Cardiac muscle cell (in vitro differentiated cells and primary cell): ENCODE measurements at regions not wholly inside any gene's neighbourhood (a gene's known extent, or its start where the extent isn't known, plus 50 kb on each side); places are given as distances from the start of the nearest gene placed in this dataset.

Experiments
- DNase-seq, 2 donors: peaks; one replicate each; pipeline versions ENCODE4 v3.0.0 to v3.0.0-alpha.2; 2010 to 2017; ENCODE audit warnings: low read depth in 1 of 2, low spot score in 1 of 2
- H3K27ac ChIP-seq: fragments of 200-600 bp; sonication (generic); 2 replicates; pipeline ENCODE4 v1.5.1; 2016
- H3K27me3 ChIP-seq: fragments of 200-600 bp; sonication (generic); 2 replicates; pipeline ENCODE4 v1.6.0; 2016; ENCODE audit warnings: control low read depth
- H3K36me3 ChIP-seq: fragments of 200-600 bp; sonication (generic); 2 replicates; pipeline ENCODE4 v1.5.1; 2016; ENCODE audit warnings: control low read depth
- H3K4me1 ChIP-seq: fragments of 200-600 bp; sonication (generic); 2 replicates; pipeline ENCODE4 v1.8.1; 2017; ENCODE audit warnings: low read depth, mild to moderate bottlenecking, mixed run types
- H3K4me3 ChIP-seq: fragments of 200-600 bp; sonication (generic); 2 replicates; pipeline ENCODE4 v1.5.1; 2016; ENCODE audit warnings: mild to moderate bottlenecking
- H3K9me3 ChIP-seq: fragments of 200-600 bp; sonication (generic); 2 replicates; pipeline ENCODE4 v1.5.1; 2017; ENCODE audit warnings: low read depth, mild to moderate bottlenecking, control low read depth
- CTCF ChIP-seq: IDR thresholded peaks from 2 replicates; pipeline ENCODE4 v1.5.1; 2012; ENCODE audit warnings: low read depth, mild to moderate bottlenecking, low read length

- Histone ChIP-seq H3K27me3 (no peaks in the 10 kb centered on the region), H3K9me3 (no peaks in the 10 kb centered on the region), H3K27ac (no peak overlapping the region), H3K4me3 (no peak overlapping the region), H3K4me1 (peaks cover 5% of the 10 kb centered on the region), H3K36me3 (no peaks in the 10 kb centered on the region)
- no peak for DNase-seq
- TF ChIP-seq CTCF: no peak
Observed at GRCh38 chr11:134785660-134786284, 373.7 kb upstream of the B3GAT1 start.

DNA sequence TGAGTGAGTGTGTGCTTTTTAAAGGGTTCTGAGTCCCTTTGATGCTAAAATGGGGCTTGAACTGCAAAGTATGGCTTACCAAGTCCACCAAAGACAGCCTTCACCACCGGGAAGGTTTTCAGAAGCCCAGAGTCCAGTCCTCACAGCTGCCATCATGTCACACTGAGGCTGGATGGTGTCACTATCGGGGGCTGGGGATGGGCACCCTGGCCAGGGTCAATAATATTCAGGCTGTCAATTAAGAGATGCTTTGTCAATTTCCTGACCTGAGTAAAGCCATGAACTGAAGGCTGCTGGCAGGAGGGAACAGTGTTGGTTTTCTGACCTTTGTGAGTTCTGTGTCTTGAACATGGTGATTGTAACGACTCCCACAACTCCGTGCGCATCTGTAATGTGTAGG is 373.0 kb upstream of the B3GAT1 start:
- no peak for TF ChIP-seq CTCF
- Histone ChIP-seq H3K27me3 (no peaks in the 10 kb centered on the region), H3K4me1 (no peaks in the 10 kb centered on the region), H3K4me3 (no peak overlapping the region), H3K27ac (no peak overlapping the region), H3K9me3 (no peaks in the 10 kb centered on the region), H3K36me3 (no peaks in the 10 kb centered on the region)
- DNase-seq: no peak

GRCh38 chr11:134784568-134784967 is 372.5 kb upstream of the B3GAT1 start:
- no peak for TF ChIP-seq CTCF
- H3K27ac ChIP-seq: no peak overlapping the region
- no peaks in the 10 kb centered on the region for H3K27me3 ChIP-seq
- H3K4me3 ChIP-seq: no peak overlapping the region
- H3K9me3 ChIP-seq: no peaks in the 10 kb centered on the region
- H3K36me3 ChIP-seq: no peaks in the 10 kb centered on the region
- no peak for DNase-seq
- no peaks in the 10 kb centered on the region for H3K4me1 ChIP-seq

DNA sequence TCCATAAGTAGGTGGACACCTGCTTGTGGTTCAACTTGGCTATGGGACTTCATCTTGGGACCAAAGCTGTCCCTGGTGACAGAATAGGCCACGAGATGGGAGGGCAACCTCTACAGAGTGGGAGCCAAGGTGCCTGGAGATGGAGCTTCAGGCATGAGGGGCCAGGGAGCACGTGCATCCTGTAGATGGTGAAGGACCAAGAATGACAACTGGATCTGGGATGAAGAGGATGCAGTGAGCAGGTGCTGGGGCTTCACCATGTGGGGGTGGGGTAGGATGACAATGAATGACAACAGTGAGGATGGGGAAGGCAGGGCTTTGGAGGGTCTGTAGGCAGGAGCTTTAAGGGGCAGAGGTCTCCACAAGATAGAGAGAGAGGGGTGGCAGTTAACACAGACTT is 372.0 kb upstream of the B3GAT1 start:
- Histone ChIP-seq H3K36me3 (no peaks in the 10 kb centered on the region), H3K27ac (no peak overlapping the region), H3K27me3 (no peaks in the 10 kb centered on the region), H3K4me3 (no peak overlapping the region), H3K9me3 (no peaks in the 10 kb centered on the region), H3K4me1 (no peaks in the 10 kb centered on the region)
- no peak for DNase-seq
- no peak for TF ChIP-seq CTCF

- no peaks in the 10 kb centered on the region for H3K4me1 ChIP-seq
- no peak overlapping the region for H3K4me3 ChIP-seq
- no peak for TF ChIP-seq CTCF
- no peaks in the 10 kb centered on the region for H3K9me3 ChIP-seq
- no peaks in the 10 kb centered on the region for H3K27me3 ChIP-seq
- no peak for DNase-seq
- no peak overlapping the region for H3K27ac ChIP-seq
- H3K36me3 ChIP-seq: no peaks in the 10 kb centered on the region
Observed at GRCh38 chr11:134783234-134783633, 371.2 kb upstream of the B3GAT1 start.
